ENCODE measurements at regions not wholly inside any gene's neighbourhood (a gene's known extent, or its start where the extent isn't known, plus 50 kb on each side); places are given as distances from the start of the nearest gene placed in this dataset.
A peak's percentile ranks its signal among the peaks of the same experiment; 100 is the strongest.

DNA sequence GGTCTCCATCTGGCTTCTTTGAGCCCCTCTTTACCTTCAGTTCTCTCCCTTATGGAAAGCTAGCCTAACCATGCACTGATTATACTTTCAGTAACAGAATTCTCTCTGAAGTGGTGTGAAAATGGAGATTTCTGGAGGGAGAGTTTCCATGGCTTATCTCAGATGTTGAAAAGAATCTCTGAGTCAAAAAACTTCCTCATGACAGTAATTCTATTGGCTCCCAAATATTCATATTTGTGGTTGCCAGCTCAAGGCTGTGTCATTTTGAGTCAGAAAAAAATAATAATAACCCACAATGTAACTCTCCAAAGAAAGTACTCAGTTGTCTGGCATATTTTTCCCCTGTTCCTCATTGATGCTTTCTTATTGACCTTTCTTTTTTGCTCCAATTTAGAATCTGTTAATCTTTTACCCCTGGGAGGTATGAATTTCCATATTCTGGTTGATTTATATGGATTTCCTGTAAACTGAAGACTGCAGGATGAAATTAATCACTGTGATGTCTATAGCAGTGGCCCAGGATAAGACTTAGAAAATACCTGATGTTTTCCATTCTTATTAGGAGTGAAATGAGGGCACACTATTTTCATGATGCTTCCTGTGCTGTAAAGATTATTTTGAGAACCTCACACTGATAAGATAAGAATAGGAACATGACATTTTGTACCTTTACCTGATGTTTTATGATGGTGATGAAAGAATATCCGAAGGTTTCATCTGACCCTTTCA lies 149.5 kb upstream of the EPHA3 start:
- H3K27ac ChIP-seq (ENCODE audit: low read depth, low read length), result no peak overlapping the region
- 96 to 100% methylated on average over 1 of the region's 1 CpG for WGBS, 2 experiments (ENCODE audit: insufficient coverage in 1 of 2, insufficient read length in 1 of 2)
- no peak overlapping the region for H3K9ac ChIP-seq (ENCODE audit: extremely low read depth, low read length, poor library complexity, severe bottlenecking)
- H3K9me3 ChIP-seq (ENCODE audit: control insufficient read depth, low read length), result no peaks in the 10 kb centered on the region
- no peaks in the 10 kb centered on the region for H3K27me3 ChIP-seq (ENCODE audit: control insufficient read depth, insufficient read depth, low read length, poor library complexity, severe bottlenecking)
- H3K4me3 Mint-ChIP-seq, result no peak overlapping the region
- H3K27me3 Mint-ChIP-seq (ENCODE audit: insufficient read depth), result no peaks in the 10 kb centered on the region
- no peak overlapping the region for H3K4me3 ChIP-seq (ENCODE audit: low read length)
- H3K9me3 Mint-ChIP-seq, result no peaks in the 10 kb centered on the region
- TF ChIP-seq, protein P1, sequence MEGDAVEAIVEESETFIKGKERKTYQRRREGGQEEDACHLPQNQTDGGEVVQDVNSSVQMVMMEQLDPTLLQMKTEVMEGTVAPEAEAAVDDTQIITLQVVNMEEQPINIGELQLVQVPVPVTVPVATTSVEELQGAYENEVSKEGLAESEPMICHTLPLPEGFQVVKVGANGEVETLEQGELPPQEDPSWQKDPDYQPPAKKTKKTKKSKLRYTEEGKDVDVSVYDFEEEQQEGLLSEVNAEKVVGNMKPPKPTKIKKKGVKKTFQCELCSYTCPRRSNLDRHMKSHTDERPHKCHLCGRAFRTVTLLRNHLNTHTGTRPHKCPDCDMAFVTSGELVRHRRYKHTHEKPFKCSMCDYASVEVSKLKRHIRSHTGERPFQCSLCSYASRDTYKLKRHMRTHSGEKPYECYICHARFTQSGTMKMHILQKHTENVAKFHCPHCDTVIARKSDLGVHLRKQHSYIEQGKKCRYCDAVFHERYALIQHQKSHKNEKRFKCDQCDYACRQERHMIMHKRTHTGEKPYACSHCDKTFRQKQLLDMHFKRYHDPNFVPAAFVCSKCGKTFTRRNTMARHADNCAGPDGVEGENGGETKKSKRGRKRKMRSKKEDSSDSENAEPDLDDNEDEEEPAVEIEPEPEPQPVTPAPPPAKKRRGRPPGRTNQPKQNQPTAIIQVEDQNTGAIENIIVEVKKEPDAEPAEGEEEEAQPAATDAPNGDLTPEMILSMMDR (conservative IDR thresholded peaks at IDR 0.05), result no peak
- no peak for DNase-seq
- H3K4me1 ChIP-seq (ENCODE audit: control insufficient read depth, insufficient read depth, low read length), result no peaks in the 10 kb centered on the region
- no peaks in the 10 kb centered on the region for H3K36me3 Mint-ChIP-seq (ENCODE audit: low read depth)
- H3K27ac Mint-ChIP-seq, result no peak overlapping the region
- H3K36me3 ChIP-seq (ENCODE audit: control insufficient read depth, insufficient read depth, low read length), result no peaks in the 10 kb centered on the region
- H3K4me1 Mint-ChIP-seq, result peaks cover 6% of the 10 kb centered on the region

DNA sequence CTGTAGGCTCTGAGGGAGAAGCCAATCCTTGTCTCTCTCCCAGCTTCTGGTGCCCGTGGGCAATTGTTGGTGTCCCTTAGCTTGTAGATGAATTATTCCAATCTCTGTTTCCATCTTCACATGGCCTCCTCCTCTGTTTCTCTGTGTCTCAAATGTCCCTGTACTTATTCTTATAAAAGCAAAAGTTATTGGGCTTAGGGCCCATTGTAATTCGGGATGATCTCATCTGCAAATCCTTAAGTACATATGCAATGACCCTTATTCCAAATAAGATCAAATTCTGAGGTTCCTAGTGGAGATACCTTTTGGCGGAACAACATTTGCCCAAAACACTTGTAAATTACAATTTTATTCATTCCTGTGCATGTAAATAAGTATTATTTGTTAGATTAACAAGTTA lies 147.4 kb upstream of the EPHA3 start:
- Histone ChIP-seq H3K4me3 (ENCODE audit: low read length) (no peak overlapping the region), H3K9me3 (ENCODE audit: control insufficient read depth, low read length) (no peaks in the 10 kb centered on the region), H3K36me3 (ENCODE audit: control insufficient read depth, insufficient read depth, low read length) (no peaks in the 10 kb centered on the region), H3K9ac (ENCODE audit: extremely low read depth, low read length, poor library complexity, severe bottlenecking) (no peak overlapping the region), H3K27ac (ENCODE audit: low read depth, low read length) (no peak overlapping the region), H3K4me1 (ENCODE audit: control insufficient read depth, insufficient read depth, low read length) (no peaks in the 10 kb centered on the region), H3K27me3 (ENCODE audit: control insufficient read depth, insufficient read depth, low read length, poor library complexity, severe bottlenecking) (no peaks in the 10 kb centered on the region)
- Mint-ChIP-seq H3K9me3 (no peaks in the 10 kb centered on the region), H3K27ac (no peak overlapping the region), H3K4me3 (no peak overlapping the region), H3K36me3 (ENCODE audit: low read depth) (no peaks in the 10 kb centered on the region), H3K27me3 (ENCODE audit: insufficient read depth) (no peaks in the 10 kb centered on the region), H3K4me1 (peaks cover 6% of the 10 kb centered on the region)
- no peak for DNase-seq
- TF ChIP-seq, protein P1 (conservative IDR thresholded peaks at IDR 0.05), result no peak
- 93 to 100% methylated on average over 1 to 3 of the region's 3 CpGs for WGBS, 2 experiments (ENCODE audit: insufficient coverage in 1 of 2, insufficient read length in 1 of 2)

DNA sequence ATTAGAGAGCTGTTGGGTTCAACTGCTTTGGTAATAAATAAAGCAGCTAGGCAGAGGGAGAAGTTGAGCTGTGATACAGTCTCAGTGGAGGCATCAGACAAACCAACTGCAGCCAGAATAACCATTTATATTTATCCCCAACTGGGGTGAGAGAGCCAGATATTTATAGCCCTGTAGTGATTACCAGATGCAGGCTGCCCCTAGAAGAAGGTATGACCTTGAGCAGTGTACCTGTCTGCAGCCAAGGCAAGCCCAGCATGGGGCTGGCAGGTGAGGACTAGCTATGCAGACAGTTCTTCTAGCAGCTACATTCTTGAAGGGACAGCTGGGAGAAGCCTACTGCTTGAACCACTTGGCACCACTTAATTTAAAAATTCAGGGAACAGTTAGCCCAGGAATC lies 144.4 kb upstream of the EPHA3 start:
- H3K27me3 Mint-ChIP-seq (ENCODE audit: insufficient read depth), result no peaks in the 10 kb centered on the region
- no peak overlapping the region for H3K4me3 ChIP-seq (ENCODE audit: low read length)
- H3K9me3 Mint-ChIP-seq, result no peaks in the 10 kb centered on the region
- no peak overlapping the region for H3K27ac ChIP-seq (ENCODE audit: low read depth, low read length)
- TF ChIP-seq, protein P1 (conservative IDR thresholded peaks at IDR 0.05), result no peak
- H3K9ac ChIP-seq (ENCODE audit: extremely low read depth, low read length, poor library complexity, severe bottlenecking), result no peak overlapping the region
- DNase-seq, result peak; percentile 55
- peaks cover 4% of the 10 kb centered on the region for H3K4me1 Mint-ChIP-seq
- no peak overlapping the region for H3K27ac Mint-ChIP-seq
- no peaks in the 10 kb centered on the region for H3K9me3 ChIP-seq (ENCODE audit: control insufficient read depth, low read length)
- no peaks in the 10 kb centered on the region for H3K4me1 ChIP-seq (ENCODE audit: control insufficient read depth, insufficient read depth, low read length)
- H3K27me3 ChIP-seq (ENCODE audit: control insufficient read depth, insufficient read depth, low read length, poor library complexity, severe bottlenecking), result no peaks in the 10 kb centered on the region
- no peak overlapping the region for H3K4me3 Mint-ChIP-seq
- H3K36me3 Mint-ChIP-seq (ENCODE audit: low read depth), result no peaks in the 10 kb centered on the region
- no peaks in the 10 kb centered on the region for H3K36me3 ChIP-seq (ENCODE audit: control insufficient read depth, insufficient read depth, low read length)

All from endodermal cell (in vitro differentiated cells).